ENCODE measurements at regions not wholly inside any gene's neighbourhood (a gene's known extent, or its start where the extent isn't known, plus 50 kb on each side); places are given as distances from the start of the nearest gene placed in this dataset.
A peak's percentile ranks its signal among the peaks of the same experiment; 100 is the strongest.
"Not testable (repeated sequence)": the region's sequence is repeated elsewhere in the genome, so short reads cannot be mapped to it uniquely, and the experiment has no call there.

GRCh38 chr15:39411102-39411989, 169.5 kb upstream of the THBS1 start:
- Mint-ChIP-seq H3K27me3 (peaks cover 64% of the 10 kb centered on the region), H3K27ac (no peak overlapping the region), H3K4me3 (no peak overlapping the region), H3K4me1 (peaks cover 9% of the 10 kb centered on the region), H3K36me3 (ENCODE audit: low read depth) (no peaks in the 10 kb centered on the region)
- ATAC-seq = peak; percentile 27
- DNase-seq = no peak
- no peaks in the 10 kb centered on the region for H3K9me3 ChIP-seq (ENCODE audit: control insufficient read depth, low read length, poor library complexity, severe bottlenecking)

- DNase-seq (no peak), ATAC-seq (no peak)
- no peaks in the 10 kb centered on the region for H3K9me3 ChIP-seq (ENCODE audit: control insufficient read depth, low read length, poor library complexity, severe bottlenecking)
- H3K4me3 Mint-ChIP-seq = no peak overlapping the region
- H3K27me3 Mint-ChIP-seq = peaks cover 54% of the 10 kb centered on the region
- H3K4me1 Mint-ChIP-seq = peaks cover 9% of the 10 kb centered on the region
- H3K36me3 Mint-ChIP-seq (ENCODE audit: low read depth) = no peaks in the 10 kb centered on the region
- no peak overlapping the region for H3K27ac Mint-ChIP-seq
Measured at GRCh38 chr15:39413558-39413957, 167.3 kb upstream of the THBS1 start.

- ATAC-seq = no peak
- H3K27ac Mint-ChIP-seq = peak overlapping the region; percentile 12
- peaks cover 9% of the 10 kb centered on the region for H3K4me1 Mint-ChIP-seq
- H3K36me3 Mint-ChIP-seq (ENCODE audit: low read depth) = no peaks in the 10 kb centered on the region
- H3K27me3 Mint-ChIP-seq = peaks cover 57% of the 10 kb centered on the region
- H3K4me3 Mint-ChIP-seq = no peak overlapping the region
- H3K9me3 ChIP-seq (ENCODE audit: control insufficient read depth, low read length, poor library complexity, severe bottlenecking) = no peaks in the 10 kb centered on the region
- no peak for DNase-seq
Measured at GRCh38 chr15:39414201-39414600, 166.7 kb upstream of the THBS1 start.

GRCh38 chr15:39415634-39416033, 165.2 kb upstream of the THBS1 start:
- Mint-ChIP-seq H3K4me1 (peaks cover 9% of the 10 kb centered on the region), H3K4me3 (no peak overlapping the region), H3K27ac (no peak overlapping the region), H3K36me3 (ENCODE audit: low read depth) (no peaks in the 10 kb centered on the region), H3K27me3 (peaks cover 70% of the 10 kb centered on the region)
- DNase-seq (no peak), ATAC-seq (no peak)
- H3K9me3 ChIP-seq (ENCODE audit: control insufficient read depth, low read length, poor library complexity, severe bottlenecking) = no peaks in the 10 kb centered on the region

- Mint-ChIP-seq H3K36me3 (ENCODE audit: low read depth) (no peaks in the 10 kb centered on the region), H3K27me3 (peaks cover 70% of the 10 kb centered on the region), H3K4me1 (peaks cover 8% of the 10 kb centered on the region), H3K27ac (no peak overlapping the region), H3K4me3 (no peak overlapping the region)
- ATAC-seq (no peak), DNase-seq (no peak)
- H3K9me3 ChIP-seq (ENCODE audit: control insufficient read depth, low read length, poor library complexity, severe bottlenecking) = no peaks in the 10 kb centered on the region
Measured at GRCh38 chr15:39416258-39416657, 164.6 kb upstream of the THBS1 start.

GRCh38 chr15:39417366-39418134, 163.3 kb upstream of the THBS1 start:
- H3K27ac Mint-ChIP-seq = no peak overlapping the region
- H3K27me3 Mint-ChIP-seq = peaks cover 59% of the 10 kb centered on the region
- no peak for DNase-seq
- no peaks in the 10 kb centered on the region for H3K9me3 ChIP-seq (ENCODE audit: control insufficient read depth, low read length, poor library complexity, severe bottlenecking)
- no peaks in the 10 kb centered on the region for H3K36me3 Mint-ChIP-seq (ENCODE audit: low read depth)
- ATAC-seq = no peak
- H3K4me1 Mint-ChIP-seq = no peaks in the 10 kb centered on the region
- H3K4me3 Mint-ChIP-seq = no peak overlapping the region

- Mint-ChIP-seq H3K4me1 (no peaks in the 10 kb centered on the region), H3K36me3 (ENCODE audit: low read depth) (no peaks in the 10 kb centered on the region), H3K27me3 (peaks cover 40% of the 10 kb centered on the region), H3K27ac (no peak overlapping the region), H3K4me3 (no peak overlapping the region)
- H3K9me3 ChIP-seq (ENCODE audit: control insufficient read depth, low read length, poor library complexity, severe bottlenecking) = no peaks in the 10 kb centered on the region
- ATAC-seq (no peak), DNase-seq (no peak)
Measured at GRCh38 chr15:39419651-39420050, 161.2 kb upstream of the THBS1 start.

- not testable (repeated sequence) for H3K9me3 ChIP-seq (ENCODE audit: control insufficient read depth, low read length, poor library complexity, severe bottlenecking); H3K27ac Mint-ChIP-seq; H3K4me3 Mint-ChIP-seq; ATAC-seq; DNase-seq; H3K36me3 Mint-ChIP-seq (ENCODE audit: low read depth); H3K4me1 Mint-ChIP-seq
- peaks cover 34% of the 10 kb centered on the region for H3K27me3 Mint-ChIP-seq
Measured at GRCh38 chr15:39420123-39420852, 160.6 kb upstream of the THBS1 start.

- DNase-seq, ATAC-seq: not testable (repeated sequence)
Measured at GRCh38 chr15:39420853-39421192, 160.1 kb upstream of the THBS1 start.

GRCh38 chr15:39426552-39427532, 154.0 kb upstream of the THBS1 start:
- H3K9me3 ChIP-seq (ENCODE audit: control insufficient read depth, low read length, poor library complexity, severe bottlenecking) = no peaks in the 10 kb centered on the region
- ATAC-seq (peak; percentile 93), DNase-seq (peak; percentile 23 to 58 (median 37))
- Mint-ChIP-seq H3K4me3 (peak overlapping the region; percentile 82), H3K36me3 (ENCODE audit: low read depth) (no peaks in the 10 kb centered on the region), H3K27me3 (peaks cover 23% of the 10 kb centered on the region), H3K27ac (peak overlapping the region; percentile 44), H3K4me1 (peaks cover 20% of the 10 kb centered on the region)

More at GRCh38 chr15:39420853-39421192, 160.1 kb upstream of the THBS1 start:
- not testable (repeated sequence) for H3K27ac Mint-ChIP-seq; H3K36me3 Mint-ChIP-seq (ENCODE audit: low read depth); H3K9me3 ChIP-seq (ENCODE audit: control insufficient read depth, low read length, poor library complexity, severe bottlenecking); H3K4me1 Mint-ChIP-seq; H3K4me3 Mint-ChIP-seq
- H3K27me3 Mint-ChIP-seq = peaks cover 29% of the 10 kb centered on the region

GRCh38 chr15:39427705-39428104, 153.2 kb upstream of the THBS1 start:
- no peak for DNase-seq
- ATAC-seq = no peak
- H3K4me1 Mint-ChIP-seq = peaks cover 20% of the 10 kb centered on the region
- H3K36me3 Mint-ChIP-seq (ENCODE audit: low read depth) = no peaks in the 10 kb centered on the region
- no peaks in the 10 kb centered on the region for H3K9me3 ChIP-seq (ENCODE audit: control insufficient read depth, low read length, poor library complexity, severe bottlenecking)
- H3K4me3 Mint-ChIP-seq = peak overlapping the region; percentile 82
- H3K27me3 Mint-ChIP-seq = peaks cover 28% of the 10 kb centered on the region
- no peak overlapping the region for H3K27ac Mint-ChIP-seq

GRCh38 chr15:39429898-39430357, 151.0 kb upstream of the THBS1 start:
- Mint-ChIP-seq H3K27me3 (peaks cover 47% of the 10 kb centered on the region), H3K4me3 (no peak overlapping the region), H3K4me1 (peaks cover 20% of the 10 kb centered on the region), H3K27ac (no peak overlapping the region), H3K36me3 (ENCODE audit: low read depth) (no peaks in the 10 kb centered on the region)
- no peaks in the 10 kb centered on the region for H3K9me3 ChIP-seq (ENCODE audit: control insufficient read depth, low read length, poor library complexity, severe bottlenecking)
- ATAC-seq (no peak), DNase-seq (no peak)
